ENCODE measurements at regions not wholly inside any gene's neighbourhood (a gene's known extent, or its start where the extent isn't known, plus 50 kb on each side); places are given as distances from the start of the nearest gene placed in this dataset.

DNA sequence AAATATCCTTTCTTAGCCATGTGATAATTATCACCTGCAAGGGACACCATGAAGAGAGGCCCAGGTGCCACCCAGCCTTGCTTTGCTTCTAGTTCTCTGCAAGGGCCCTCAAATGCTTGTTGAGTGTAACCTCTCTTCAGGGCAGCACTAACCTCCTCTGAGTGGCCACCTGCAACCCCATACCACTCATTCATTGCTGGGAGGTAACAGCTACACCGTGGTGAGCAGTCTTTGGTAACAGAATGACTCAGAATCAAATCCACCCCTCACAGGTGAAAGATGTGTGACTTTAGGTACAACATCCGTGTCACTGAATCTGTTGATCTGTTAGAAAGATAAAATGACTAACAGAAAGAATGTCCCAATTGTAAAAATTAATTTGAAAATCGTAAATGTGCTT lies 365.1 kb upstream of the TRPC7 start:
- DNase-seq: no peak
- TF ChIP-seq, protein P1, sequence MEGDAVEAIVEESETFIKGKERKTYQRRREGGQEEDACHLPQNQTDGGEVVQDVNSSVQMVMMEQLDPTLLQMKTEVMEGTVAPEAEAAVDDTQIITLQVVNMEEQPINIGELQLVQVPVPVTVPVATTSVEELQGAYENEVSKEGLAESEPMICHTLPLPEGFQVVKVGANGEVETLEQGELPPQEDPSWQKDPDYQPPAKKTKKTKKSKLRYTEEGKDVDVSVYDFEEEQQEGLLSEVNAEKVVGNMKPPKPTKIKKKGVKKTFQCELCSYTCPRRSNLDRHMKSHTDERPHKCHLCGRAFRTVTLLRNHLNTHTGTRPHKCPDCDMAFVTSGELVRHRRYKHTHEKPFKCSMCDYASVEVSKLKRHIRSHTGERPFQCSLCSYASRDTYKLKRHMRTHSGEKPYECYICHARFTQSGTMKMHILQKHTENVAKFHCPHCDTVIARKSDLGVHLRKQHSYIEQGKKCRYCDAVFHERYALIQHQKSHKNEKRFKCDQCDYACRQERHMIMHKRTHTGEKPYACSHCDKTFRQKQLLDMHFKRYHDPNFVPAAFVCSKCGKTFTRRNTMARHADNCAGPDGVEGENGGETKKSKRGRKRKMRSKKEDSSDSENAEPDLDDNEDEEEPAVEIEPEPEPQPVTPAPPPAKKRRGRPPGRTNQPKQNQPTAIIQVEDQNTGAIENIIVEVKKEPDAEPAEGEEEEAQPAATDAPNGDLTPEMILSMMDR (IDR thresholded peaks at IDR 0.05): no peak
- H3K27ac Mint-ChIP-seq: no peak overlapping the region
- no peaks in the 10 kb centered on the region for H3K4me1 Mint-ChIP-seq (ENCODE audit: low read depth)
- no peaks in the 10 kb centered on the region for H3K36me3 Mint-ChIP-seq (ENCODE audit: low read depth)
- ATAC-seq: no peak
- no peaks in the 10 kb centered on the region for H3K9me3 Mint-ChIP-seq
- ChIA-PET POLR2A (no interaction called here), CTCF (no interaction called here)
- H3K27me3 Mint-ChIP-seq: no peaks in the 10 kb centered on the region
- intact Hi-C loops (cut with micrococcal nuclease): no loop called here
- H3K4me3 Mint-ChIP-seq: no peak overlapping the region

DNA sequence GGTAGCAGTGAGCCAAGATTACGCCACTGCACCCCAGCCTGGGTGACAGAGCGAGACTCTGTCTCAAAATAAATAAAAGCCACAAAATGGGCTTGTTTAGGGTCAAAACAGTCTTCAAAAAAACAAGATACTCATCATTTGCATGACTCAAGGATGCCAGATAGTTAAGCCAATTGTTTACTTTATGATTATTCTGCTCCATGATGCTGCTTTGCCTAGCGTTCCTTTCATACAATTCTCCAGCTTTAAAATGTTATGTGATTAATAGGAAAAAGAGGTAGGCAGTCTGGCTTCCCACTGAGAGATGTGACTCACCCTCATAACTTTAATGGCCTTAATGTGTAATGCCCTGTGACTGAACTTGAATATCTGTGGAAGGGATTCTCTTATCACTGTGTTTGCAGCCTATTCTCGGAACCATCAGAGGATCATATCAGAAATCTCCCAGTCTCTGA lies 364.6 kb upstream of the TRPC7 start:
- POLR2A ChIA-PET: no interaction called here

DNA sequence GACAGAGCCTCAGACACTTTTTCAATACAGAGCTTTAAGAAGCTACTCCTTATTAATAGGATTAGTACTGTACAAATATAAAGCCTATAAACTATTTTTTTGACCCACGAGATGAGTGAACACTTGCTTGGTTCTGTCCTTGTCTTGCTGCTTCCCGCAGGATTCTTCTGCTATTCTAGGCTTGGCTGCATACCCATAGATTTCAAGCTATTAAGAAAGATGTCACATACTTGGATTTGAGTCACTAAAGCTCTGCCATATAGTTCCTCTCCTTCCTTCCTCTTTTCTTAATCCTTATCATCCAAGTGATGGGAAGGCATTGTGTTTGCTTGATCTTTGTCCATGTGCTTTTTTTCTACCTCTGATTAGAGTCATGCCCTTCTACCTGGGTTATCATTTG lies 361.2 kb upstream of the TRPC7 start:
- POLR2A ChIA-PET: no interaction called here
- no peak for DNase-seq

More for the DNA sequence above, 364.6 kb upstream of the TRPC7 start:
- TF ChIP-seq, protein P1 (IDR thresholded peaks at IDR 0.05): no peak
- H3K27ac Mint-ChIP-seq: no peak overlapping the region
- H3K4me3 Mint-ChIP-seq: no peak overlapping the region
- intact Hi-C loops (cut with micrococcal nuclease): no loop called here
- CTCF ChIA-PET: no interaction called here
- DNase-seq (no peak), ATAC-seq (no peak)
- no peaks in the 10 kb centered on the region for H3K36me3 Mint-ChIP-seq (ENCODE audit: low read depth)
- H3K27me3 Mint-ChIP-seq: no peaks in the 10 kb centered on the region
- no peaks in the 10 kb centered on the region for H3K9me3 Mint-ChIP-seq
- H3K4me1 Mint-ChIP-seq (ENCODE audit: low read depth): no peaks in the 10 kb centered on the region

DNA sequence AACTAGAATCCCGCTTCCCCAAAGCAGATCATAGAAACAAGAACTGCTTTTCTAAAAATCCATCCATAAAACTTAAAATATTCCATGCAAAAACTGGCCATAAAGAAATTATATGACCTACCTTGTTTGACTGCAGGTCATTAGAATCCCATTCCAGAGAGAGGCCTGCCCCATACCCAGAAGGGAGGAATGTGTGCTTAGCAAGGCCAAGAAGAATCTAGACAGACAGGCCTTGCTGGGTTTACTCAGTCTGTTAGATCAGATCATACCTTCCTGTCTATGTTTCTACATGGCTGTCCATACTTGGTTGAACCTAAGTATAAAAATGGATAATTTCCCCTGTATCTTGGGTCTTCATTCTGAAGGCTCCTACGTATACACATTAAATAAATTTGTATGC lies 358.8 kb upstream of the TRPC7 start:
- no peak for ATAC-seq
- TF ChIP-seq, protein P1 (IDR thresholded peaks at IDR 0.05): no peak
- POLR2A ChIA-PET: no interaction called here
- no peak for DNase-seq
- no peaks in the 10 kb centered on the region for H3K27me3 Mint-ChIP-seq
- no peak overlapping the region for H3K27ac Mint-ChIP-seq
- H3K4me1 Mint-ChIP-seq (ENCODE audit: low read depth): no peaks in the 10 kb centered on the region
- no peaks in the 10 kb centered on the region for H3K36me3 Mint-ChIP-seq (ENCODE audit: low read depth)
- H3K9me3 Mint-ChIP-seq: peaks cover 2% of the 10 kb centered on the region
- CTCF ChIA-PET: no interaction called here
- H3K4me3 Mint-ChIP-seq: no peak overlapping the region
- intact Hi-C loops (cut with micrococcal nuclease): no loop called here

More for the DNA sequence above, 361.2 kb upstream of the TRPC7 start:
- Mint-ChIP-seq H3K4me3 (no peak overlapping the region), H3K27ac (no peak overlapping the region), H3K36me3 (ENCODE audit: low read depth) (no peaks in the 10 kb centered on the region), H3K4me1 (ENCODE audit: low read depth) (no peaks in the 10 kb centered on the region), H3K27me3 (no peaks in the 10 kb centered on the region), H3K9me3 (peaks cover 2% of the 10 kb centered on the region)
- TF ChIP-seq, protein P1 (IDR thresholded peaks at IDR 0.05): no peak
- intact Hi-C loops (cut with micrococcal nuclease): no loop called here
- CTCF ChIA-PET: no interaction called here
- ATAC-seq: no peak

DNA sequence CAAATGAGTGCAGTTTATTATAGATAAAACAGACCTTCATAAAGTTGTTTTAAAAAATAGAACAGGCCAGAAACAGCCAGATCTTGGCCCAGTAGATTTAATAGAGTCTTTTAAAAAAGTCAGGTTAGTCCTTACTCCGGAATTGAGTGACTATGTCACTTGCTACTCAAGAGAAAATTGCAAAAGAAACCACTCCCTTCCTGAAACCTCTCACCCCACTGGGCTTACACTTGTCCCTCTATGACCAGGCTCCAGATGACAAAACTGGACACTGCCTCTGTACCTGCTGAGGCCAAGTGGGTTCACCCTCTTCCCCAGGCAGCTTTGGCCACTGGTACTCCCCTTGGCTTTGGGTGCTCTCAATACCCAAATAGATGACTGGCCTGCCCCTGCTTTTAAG lies 357.2 kb upstream of the TRPC7 start:
- CTCF ChIA-PET: no interaction called here
- H3K4me3 Mint-ChIP-seq: no peak overlapping the region
- DNase-seq: no peak
- no peaks in the 10 kb centered on the region for H3K4me1 Mint-ChIP-seq (ENCODE audit: low read depth)
- no peaks in the 10 kb centered on the region for H3K36me3 Mint-ChIP-seq (ENCODE audit: low read depth)
- H3K27me3 Mint-ChIP-seq: no peaks in the 10 kb centered on the region
- H3K9me3 Mint-ChIP-seq: peaks cover 2% of the 10 kb centered on the region
- intact Hi-C loops (cut with micrococcal nuclease): no loop called here
- POLR2A ChIA-PET: no interaction called here
- ATAC-seq: no peak
- no peak overlapping the region for H3K27ac Mint-ChIP-seq
- TF ChIP-seq, protein P1 (IDR thresholded peaks at IDR 0.05): no peak
